IMR-90 (cell line): ENCODE measurements at regions not wholly inside any gene's neighbourhood (a gene's known extent, or its start where the extent isn't known, plus 50 kb on each side); places are given as distances from the start of the nearest gene placed in this dataset.

ENCODE experiments used
- ATAC-seq: fragments of 200-7000 bp; cut with Tn5 transposase; 2 replicates; pipeline ENCODE4 v1.9.1; 2020; ENCODE audit warnings: low read depth, mild to moderate bottlenecking, moderate library complexity
- BruUV-seq: library from RNA; stranded (reverse); fragments of 400-500 nt; replicated peaks from 2 replicates; lab custom pipeline; 2021; lab: Mats Ljungman, UMichigan
- CTCF ChIA-PET: fragments of 300-600 bp; formaldehyde crosslinking; extraction: SDS; loops from one replicate; lab custom pipeline; 2021; ENCODE audit warnings: antibody characterized with exemption; lab: Yijun Ruan, JAX
- POLR2A ChIA-PET: fragments of 300-600 bp; sonication (Branson Sonifier 250); formaldehyde crosslinking; loops from one replicate; lab custom pipeline; 2022; ENCODE audit warnings: antibody characterized with exemption; ENCODE audit not compliant: unreplicated experiment; lab: Charles Lee
- DNase-seq: peaks from one replicate; pipeline ENCODE4 v3.0.0; 2013
- H2AFZ ChIP-seq: replicated peaks from 2 replicates; pipeline ENCODE3; 2013; ENCODE audit warnings: low read length, mild to moderate bottlenecking; ENCODE audit not compliant: poor library complexity
- H2AK5ac ChIP-seq: 2 replicates; pipeline ENCODE4 v1.6.1; 2013; ENCODE audit warnings: low read depth, low read length, inconsistent platforms
- H2AK9ac ChIP-seq: replicated peaks from 2 replicates; pipeline ENCODE3; 2013; ENCODE audit warnings: mild to moderate bottlenecking, low read depth, low read length, moderate library complexity; ENCODE audit not compliant: poor library complexity
- H2BK120ac ChIP-seq: 2 replicates; pipeline ENCODE4 v1.6.1; 2013; ENCODE audit warnings: low read depth, low read length, inconsistent platforms
- H2BK15ac ChIP-seq: 3 replicates; pipeline ENCODE4 v1.6.1; 2013; ENCODE audit warnings: low read depth, low read length, inconsistent platforms
- H2BK20ac ChIP-seq: 2 replicates; pipeline ENCODE4 v1.6.1; 2013; ENCODE audit warnings: low read depth, mild to moderate bottlenecking, inconsistent platforms, low read length, moderate library complexity
- H2BK5ac ChIP-seq: 2 replicates; pipeline ENCODE4 v1.6.1; 2013; ENCODE audit warnings: mild to moderate bottlenecking, low read depth, low read length, inconsistent platforms; ENCODE audit not compliant: poor library complexity, severe bottlenecking
- H3K14ac ChIP-seq: replicated peaks from 2 replicates; pipeline ENCODE4 v1.6.1; 2013; ENCODE audit warnings: low read depth, low read length, inconsistent platforms
- H3K18ac ChIP-seq: 2 replicates; pipeline ENCODE4 v1.6.1; 2013; ENCODE audit warnings: low read depth, low read length, control low read depth
- H3K23ac ChIP-seq: 2 replicates; pipeline ENCODE4 v1.6.1; 2013; ENCODE audit warnings: low read depth, low read length, inconsistent platforms
- H3K27ac ChIP-seq: 2 replicates; pipeline ENCODE4 v1.5.1; 2013; ENCODE audit warnings: mild to moderate bottlenecking, control low read depth, low read length; ENCODE audit not compliant: insufficient read depth
- H3K27me3 ChIP-seq: 2 replicates; pipeline ENCODE4 v1.6.1; 2013; ENCODE audit warnings: low read length; ENCODE audit not compliant: control insufficient read depth, insufficient read depth
- H3K36me3 ChIP-seq: 2 replicates; pipeline ENCODE4 v1.6.1; 2013; ENCODE audit warnings: low read length, mixed read lengths; ENCODE audit not compliant: control insufficient read depth, insufficient read depth
- H3K4ac ChIP-seq: 2 replicates; pipeline ENCODE4 v1.6.1; 2013; ENCODE audit warnings: low read depth, low read length, inconsistent platforms
- H3K4me1 ChIP-seq: 2 replicates; pipeline ENCODE4 v1.6.1; 2013; ENCODE audit warnings: low read length, mixed read lengths; ENCODE audit not compliant: control insufficient read depth, insufficient read depth
- H3K4me2 ChIP-seq: 2 replicates; pipeline ENCODE4 v1.6.1; 2013; ENCODE audit warnings: low read depth, mild to moderate bottlenecking, control low read depth, low read length, moderate library complexity
- H3K4me3 ChIP-seq: 2 replicates; pipeline ENCODE4 v1.5.1; 2013; ENCODE audit warnings: low read depth, mild to moderate bottlenecking, control low read depth, low read length, moderate library complexity; ENCODE audit not compliant: insufficient read depth
- H3K56ac ChIP-seq: 2 replicates; pipeline ENCODE4 v1.6.1; 2013; ENCODE audit warnings: low read length, inconsistent platforms; ENCODE audit not compliant: insufficient read depth; ENCODE audit errors: extremely low read depth
- H3K79me1 ChIP-seq, 2 experiments: 2 replicates each; pipeline ENCODE4 v1.6.1; 2013; ENCODE audit warnings: low read length in 2 of 2, inconsistent platforms in 1 of 2, low read depth in 1 of 2
- H3K9ac ChIP-seq: 2 replicates; pipeline ENCODE4 v1.6.1; 2013; ENCODE audit warnings: low read depth, low read length, control low read depth
- H3K9me1 ChIP-seq: 2 replicates; pipeline ENCODE4 v1.6.1; 2013; ENCODE audit warnings: low read length, inconsistent platforms; ENCODE audit not compliant: insufficient read depth
- H3K9me3 ChIP-seq: 2 replicates; pipeline ENCODE4 v1.6.1; 2013; ENCODE audit warnings: low read length; ENCODE audit not compliant: control insufficient read depth, insufficient read depth
- H4K20me1 ChIP-seq: 2 replicates; pipeline ENCODE4 v1.6.1; 2013; ENCODE audit warnings: low read length, inconsistent platforms; ENCODE audit not compliant: insufficient read depth
- H4K5ac ChIP-seq: 2 replicates; pipeline ENCODE4 v1.6.1; 2013; ENCODE audit warnings: mild to moderate bottlenecking, low read depth, low read length, control low read depth
- H4K8ac ChIP-seq, 2 experiments: 2 replicates each; pipeline ENCODE4 v1.6.1; 2013; ENCODE audit warnings: low read depth in 2 of 2, low read length in 2 of 2, control low read depth in 1 of 2, inconsistent platforms in 1 of 2
- H4K91ac ChIP-seq: 2 replicates; pipeline ENCODE4 v1.6.1; 2013; ENCODE audit warnings: low read depth, low read length, inconsistent platforms; ENCODE audit not compliant: insufficient read depth
- BHLHE40 ChIP-seq: fragments of 150-350 bp; IDR thresholded peaks from 2 replicates; pipeline ENCODE4 v1.6.1; 2016; ENCODE audit warnings: mild to moderate bottlenecking, low read depth, low read length
- CHD1 ChIP-seq: IDR thresholded peaks from 2 replicates; pipeline ENCODE4 v1.6.1; 2012; ENCODE audit warnings: low read depth, low read length, improper control_type of control experiment
- ELK1 ChIP-seq: fragments of 150-350 bp; IDR thresholded peaks from 2 replicates; pipeline ENCODE4 v1.6.1; 2016; ENCODE audit warnings: low read depth, mild to moderate bottlenecking, low read length, moderate library complexity, borderline replicate concordance
- MAZ ChIP-seq: IDR thresholded peaks from 2 replicates; pipeline ENCODE4 v1.6.1; 2012; ENCODE audit warnings: low read depth, mild to moderate bottlenecking, low read length, improper control_type of control experiment, moderate library complexity, borderline replicate concordance
- MXI1 ChIP-seq: IDR thresholded peaks from 2 replicates; pipeline ENCODE4 v1.6.1; 2012; ENCODE audit warnings: low read depth, mild to moderate bottlenecking, low read length, moderate library complexity, borderline replicate concordance
- POLR2A ChIP-seq: IDR thresholded peaks from 2 replicates; pipeline ENCODE4 v1.6.1; 2012; ENCODE audit warnings: mild to moderate bottlenecking, low read depth, low read length
- RCOR1 ChIP-seq: IDR thresholded peaks from 2 replicates; pipeline ENCODE4 v1.6.1; 2012; ENCODE audit warnings: mild to moderate bottlenecking, low read length, improper control_type of control experiment; ENCODE audit not compliant: insufficient replicate concordance
- WGBS, 2 experiments: methylation state at CpG; one replicate each; pipeline versions ENCODE4 v1.1.5 to v1.1.7; 2013; ENCODE audit warnings: missing lambda C conversion rate in 2 of 2; ENCODE audit not compliant: insufficient read length in 1 of 2; ENCODE audit errors: extremely low coverage in 2 of 2; 5-methylcytosine and 5-hydroxymethylcytosine counted together
- dilution Hi-C: fragments of 300-500 bp; cut with HindIII; formaldehyde crosslinking; loops from one replicate; pipeline ENCODE4 v1.14.3; 2018; ENCODE audit warnings: low sequenced_read_pairs; ENCODE audit not compliant: unreplicated experiment
- in situ Hi-C: fragments of 300-500 bp; cut with MboI; formaldehyde crosslinking; loops from 3 replicates; pipeline ENCODE4 v1.14.3; 2019; ENCODE audit warnings: low sequenced_read_pairs, inconsistent platforms, mixed read lengths
- intact Hi-C: fragments of 100-400 bp; cut with micrococcal nuclease; formaldehyde crosslinking; loops from 2 replicates; pipeline ENCODE4 v1.10.0; 2022

GRCh38 chr2:138942466-138942865 lies 162.3 kb upstream of the NXPH2 start:
- Histone ChIP-seq H3K9me3 (peaks cover 5% of the 10 kb centered on the region), H2AK9ac (no peak overlapping the region), H2BK20ac (no peak overlapping the region), H3K9me1 (no peaks in the 10 kb centered on the region), H2AFZ (no peak overlapping the region), H3K4ac (no peak overlapping the region), H3K18ac (no peak overlapping the region), H3K23ac (no peak overlapping the region), H3K9ac (no peak overlapping the region), H2BK15ac (no peak overlapping the region), H3K36me3 (no peaks in the 10 kb centered on the region), H2BK5ac (no peak overlapping the region), H3K4me1 (no peaks in the 10 kb centered on the region), H3K27ac (no peak overlapping the region), H3K4me2 (no peak overlapping the region), H3K27me3 (no peaks in the 10 kb centered on the region), H2AK5ac (no peak overlapping the region), H4K91ac (no peak overlapping the region), H3K79me1 (no peaks in the 10 kb centered on the region), H3K56ac (no peak overlapping the region), H4K8ac (no peak overlapping the region), H4K5ac (no peak overlapping the region), H2BK120ac (no peak overlapping the region), H3K4me3 (no peak overlapping the region), H4K20me1 (no peaks in the 10 kb centered on the region), H3K14ac (no peak overlapping the region)
- ChIA-PET POLR2A (no interaction called here), CTCF (no interaction called here)
- no peak for DNase-seq
- no peak for TF ChIP-seq RCOR1
- TF ChIP-seq MXI1 = no peak
- no peak for TF ChIP-seq ELK1
- TF ChIP-seq POLR2A = no peak
- no peak for TF ChIP-seq BHLHE40
- no peak for TF ChIP-seq CHD1
- TF ChIP-seq MAZ = no peak
- no peak for ATAC-seq
- dilution Hi-C loops = no loop called here
- in situ Hi-C loops = no loop called here
- no TSS peak for BruUV-seq
- intact Hi-C loops = no loop called here
- WGBS, 2 experiments = 54% methylated on average over 3 of the region's 6 CpGs; no CpG with 5 or more reads in 1 of the 2 experiments
